OCI-LY7 (cell line): ENCODE measurements at regions not wholly inside any gene's neighbourhood (a gene's known extent, or its start where the extent isn't known, plus 50 kb on each side); places are given as distances from the start of the nearest gene placed in this dataset.

ENCODE experiments used
- BruUV-seq: library from RNA; stranded (reverse); fragments of 400-500 nt; replicated peaks from 2 replicates; lab custom pipeline; 2021; lab: Mats Ljungman, UMichigan
- CTCF ChIA-PET: fragments of 300-600 bp; sonication (Branson Sonifier 250); formaldehyde crosslinking; loops from one replicate; lab custom pipeline; 2022; ENCODE audit warnings: antibody characterized with exemption; ENCODE audit not compliant: unreplicated experiment; lab: Charles Lee
- POLR2A ChIA-PET: fragments of 300-600 bp; sonication (Branson Sonifier 250); formaldehyde crosslinking; loops from one replicate; lab custom pipeline; 2022; ENCODE audit warnings: antibody characterized with exemption; lab: Charles Lee
- DNase-seq: peaks from one replicate; pipeline ENCODE4 v3.0.0-alpha.2; 2015; ENCODE audit warnings: low spot score
- H2AFZ ChIP-seq: fragments of 200-600 bp; sonication (generic), shearing (Covaris generic); 2 replicates; pipeline ENCODE4 v1.6.1; 2014; ENCODE audit warnings: mild to moderate bottlenecking, antibody characterized with exemption, low read length, moderate library complexity
- H3K27ac ChIP-seq: fragments of 200-600 bp; sonication (generic); 2 replicates; pipeline ENCODE4 v1.5.1; 2014; ENCODE audit warnings: mixed run types, low read depth, mild to moderate bottlenecking, moderate library complexity, low read length, inconsistent platforms; ENCODE audit not compliant: poor library complexity, severe bottlenecking
- H3K36me3 ChIP-seq: fragments of 200-600 bp; sonication (generic); 2 replicates; pipeline ENCODE4 v1.6.1; 2014; ENCODE audit warnings: mild to moderate bottlenecking, antibody characterized with exemption, low read length, moderate library complexity, mixed read lengths; ENCODE audit not compliant: insufficient read depth
- H3K4me1 ChIP-seq: fragments of 200-600 bp; sonication (generic); 2 replicates; pipeline ENCODE4 v1.5.1; 2014; ENCODE audit warnings: mild to moderate bottlenecking, low read length; ENCODE audit not compliant: insufficient read depth, poor library complexity, severe bottlenecking
- H3K4me2 ChIP-seq: fragments of 200-600 bp; sonication (generic); 2 replicates; pipeline ENCODE4 v1.6.1; 2014; ENCODE audit warnings: mild to moderate bottlenecking, low read length
- H3K4me3 ChIP-seq: fragments of 200-600 bp; sonication (generic); 2 replicates; pipeline ENCODE4 v1.5.1; 2014; ENCODE audit warnings: mild to moderate bottlenecking, low read depth, low read length; ENCODE audit not compliant: poor library complexity, severe bottlenecking
- H3K79me2 ChIP-seq: fragments of 200-600 bp; sonication (generic); 2 replicates; pipeline ENCODE4 v1.6.1; 2016; ENCODE audit warnings: low read depth, mild to moderate bottlenecking, low read length, moderate library complexity, mixed read lengths; ENCODE audit not compliant: insufficient read depth
- H3K9me2 ChIP-seq: fragments of 200-600 bp; sonication (generic); 2 replicates; pipeline ENCODE4 v1.6.1; 2016; ENCODE audit warnings: mild to moderate bottlenecking, low read length, mixed read lengths; ENCODE audit not compliant: insufficient read depth
- H3K9me3 ChIP-seq: fragments of 200-600 bp; sonication (generic); 2 replicates; pipeline ENCODE4 v1.6.1; 2014; ENCODE audit warnings: mild to moderate bottlenecking, mixed run types, low read length, mixed read lengths
- H4K20me1 ChIP-seq: fragments of 200-600 bp; sonication (generic); 2 replicates; pipeline ENCODE4 v1.6.1; 2014; ENCODE audit warnings: mild to moderate bottlenecking, antibody characterized with exemption, low read length, moderate library complexity, mixed read lengths; ENCODE audit not compliant: insufficient read depth
- CTCF ChIP-seq: fragments of 200-600 bp; sonication (generic); conservative IDR thresholded peaks from 2 replicates; pipeline ENCODE4 v1.5.1; 2014; ENCODE audit warnings: mild to moderate bottlenecking, antibody characterized with exemption, low read length, moderate library complexity, mixed read lengths
- EZH2phosphoT487 ChIP-seq: fragments of 200-600 bp; sonication (generic); IDR thresholded peaks from 2 replicates; pipeline ENCODE4 v1.6.1; 2018; ENCODE audit warnings: low read depth, borderline replicate concordance, mild to moderate bottlenecking, mixed run types, antibody characterized with exemption, low read length, moderate library complexity, mixed read lengths
- intact Hi-C: fragments of 100-400 bp; cut with micrococcal nuclease; formaldehyde crosslinking; loops from one replicate; pipeline ENCODE4 v1.10.0; 2022; ENCODE audit not compliant: unreplicated experiment

- CTCF ChIA-PET = no interaction called here
- no peak overlapping the region for H2AFZ ChIP-seq
Observed at GRCh38 chr15:92708635-92709034, 53.1 kb upstream of the FAM174B start.

GRCh38 chr15:92709110-92709790 lies 53.7 kb upstream of the FAM174B start:
- BruUV-seq = no TSS peak
- H2AFZ ChIP-seq = no peak overlapping the region
- H3K9me3 ChIP-seq = no peaks in the 10 kb centered on the region
- DNase-seq = no peak
- no peak overlapping the region for H3K27ac ChIP-seq
- no peaks in the 10 kb centered on the region for H3K4me1 ChIP-seq
- no peak overlapping the region for H3K4me2 ChIP-seq
- intact Hi-C loops = no loop called here
- H3K36me3 ChIP-seq = no peaks in the 10 kb centered on the region
- no peaks in the 10 kb centered on the region for H4K20me1 ChIP-seq
- no peak overlapping the region for H3K4me3 ChIP-seq
- ChIA-PET POLR2A (interaction anchor here (0.7 kb wide), 1 partner anchor 32 kb away, joined by 3 read pairs; no protein-coding TSS in a partner anchor), CTCF (no interaction called here)
- TF ChIP-seq CTCF = no peak
- TF ChIP-seq EZH2phosphoT487 = no peak
- H3K9me2 ChIP-seq = no peaks in the 10 kb centered on the region
- H3K79me2 ChIP-seq = no peaks in the 10 kb centered on the region

More at GRCh38 chr15:92708635-92709034, 53.1 kb upstream of the FAM174B start:
- H3K4me1 ChIP-seq = no peaks in the 10 kb centered on the region
- TF ChIP-seq CTCF = no peak
- no peak for TF ChIP-seq EZH2phosphoT487
- intact Hi-C loops = no loop called here
- H3K27ac ChIP-seq = no peak overlapping the region
- H3K9me2 ChIP-seq = no peaks in the 10 kb centered on the region
- H3K4me2 ChIP-seq = no peak overlapping the region
- BruUV-seq = no TSS peak
- H3K36me3 ChIP-seq = no peaks in the 10 kb centered on the region
- no peaks in the 10 kb centered on the region for H3K79me2 ChIP-seq
- H3K9me3 ChIP-seq = no peaks in the 10 kb centered on the region
- DNase-seq = no peak
- no peak overlapping the region for H3K4me3 ChIP-seq
- H4K20me1 ChIP-seq = no peaks in the 10 kb centered on the region
- POLR2A ChIA-PET = interaction anchor here (0.7 kb wide), 1 partner anchor 31 kb away, joined by 3 read pairs; no protein-coding TSS in a partner anchor

GRCh38 chr15:92711457-92711831 lies 55.9 kb upstream of the FAM174B start:
- intact Hi-C loops = no loop called here
- H3K4me3 ChIP-seq = no peak overlapping the region
- no peak overlapping the region for H3K4me2 ChIP-seq
- DNase-seq = no peak
- no peaks in the 10 kb centered on the region for H3K36me3 ChIP-seq
- no peak for TF ChIP-seq CTCF
- no peak for TF ChIP-seq EZH2phosphoT487
- no peaks in the 10 kb centered on the region for H3K79me2 ChIP-seq
- H3K4me1 ChIP-seq = no peaks in the 10 kb centered on the region
- no TSS peak for BruUV-seq
- CTCF ChIA-PET = no interaction called here
- no peak overlapping the region for H2AFZ ChIP-seq
- no peaks in the 10 kb centered on the region for H3K9me3 ChIP-seq
- no peaks in the 10 kb centered on the region for H4K20me1 ChIP-seq
- no peaks in the 10 kb centered on the region for H3K9me2 ChIP-seq
- POLR2A ChIA-PET = interaction anchor here (0.6 kb wide), 1 partner anchor 91 kb away, joined by 7 read pairs; no protein-coding TSS in a partner anchor
- no peak overlapping the region for H3K27ac ChIP-seq
